ENCODE measurements at regions not wholly inside any gene's neighbourhood (a gene's known extent, or its start where the extent isn't known, plus 50 kb on each side); places are given as distances from the start of the nearest gene placed in this dataset.

DNA sequence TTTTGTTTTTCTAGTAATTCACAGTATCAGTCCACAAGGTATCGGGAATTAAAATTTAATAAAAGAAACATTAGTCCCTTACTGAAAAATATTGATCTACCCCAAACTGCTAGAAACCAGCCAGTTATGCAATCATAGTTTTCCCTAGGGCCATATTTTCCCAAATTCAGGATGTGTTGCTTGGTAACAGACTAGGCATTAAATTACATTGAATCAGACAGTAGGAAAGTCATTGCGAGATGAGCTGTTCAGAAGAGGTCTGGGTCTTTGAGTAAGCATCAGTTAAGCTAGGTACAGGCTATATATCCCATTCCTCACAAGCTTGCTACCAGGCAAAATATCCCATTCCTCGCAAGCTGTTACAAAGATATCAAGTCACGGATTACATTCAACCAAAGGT lies 123.0 kb upstream of the CCDC150 start:
- TF ChIP-seq CTCF (IDR thresholded peaks at IDR 0.05; ENCODE audit: extremely low read depth in 1 of 2, insufficient read depth in 1 of 2, low read depth in 1 of 2, low read length in 2 of 2) (no peak), POLR2A (IDR thresholded peaks at IDR 0.05; ENCODE audit: low read depth, low read length) (no peak), EZH2 (IDR thresholded peaks at IDR 0.05; ENCODE audit: borderline replicate concordance, low read depth, low read length, severe bottlenecking) (no peak), JUN (IDR thresholded peaks at IDR 0.05; ENCODE audit: borderline replicate concordance, insufficient read depth, insufficient read length, low read depth) (no peak), POLR2AphosphoS5 (IDR thresholded peaks at IDR 0.05; ENCODE audit: insufficient read depth, low read depth, low read length) (no peak)

Measured in endothelial cell of umbilical vein (primary cell).